ENCODE measurements at regions not wholly inside any gene's neighbourhood (a gene's known extent, or its start where the extent isn't known, plus 50 kb on each side); places are given as distances from the start of the nearest gene placed in this dataset.

DNA sequence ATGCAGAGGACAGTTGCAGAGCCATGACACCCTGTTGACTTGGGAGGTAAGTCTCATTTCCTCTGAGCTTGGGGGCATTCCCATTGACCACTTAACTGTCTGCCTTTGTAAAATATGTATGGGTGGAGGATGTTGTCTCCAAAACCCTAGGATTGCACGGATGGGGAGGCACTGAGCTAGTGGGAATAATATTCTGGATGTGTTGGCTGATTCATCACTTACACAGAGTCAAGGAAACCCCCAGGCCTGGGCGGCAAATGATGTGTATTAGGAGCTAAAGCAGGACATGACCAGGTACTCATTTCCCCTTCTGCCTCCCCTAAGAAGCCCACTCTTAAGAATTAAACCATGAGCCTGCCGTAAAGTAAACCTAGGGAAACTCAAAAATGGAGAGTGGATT, 319.4 kb downstream of the VRK1 start:
- no peaks in the 10 kb centered on the region for H3K9me3 ChIP-seq

GRCh38 chr14:97117693-97118092, 320.5 kb downstream of the VRK1 start:
- H3K27me3 ChIP-seq (ENCODE audit: insufficient read depth): no peaks in the 10 kb centered on the region
- no peaks in the 10 kb centered on the region for H4K20me1 ChIP-seq (ENCODE audit: insufficient read depth)
- no peak overlapping the region for H3K4me3 ChIP-seq (ENCODE audit: low read depth in 2 of 2, low read length in 1 of 2)
- no peaks in the 10 kb centered on the region for H3F3A ChIP-seq (replicated peaks; ENCODE audit: insufficient read depth)
- H3K4me2 ChIP-seq: no peak overlapping the region
- no peak overlapping the region for H3K9ac ChIP-seq
- no peak for TF ChIP-seq TAF1 (IDR thresholded peaks at IDR 0.05; ENCODE audit: borderline replicate concordance, low read depth, low read length)
- no peak for TF ChIP-seq TEAD4 (IDR thresholded peaks at IDR 0.05; ENCODE audit: borderline replicate concordance, insufficient read depth)
- TF ChIP-seq REST (IDR thresholded peaks at IDR 0.05; ENCODE audit: low read depth, low read length): no peak
- H3K9me2 ChIP-seq: no peaks in the 10 kb centered on the region
- no peaks in the 10 kb centered on the region for H3K4me1 ChIP-seq (ENCODE audit: control insufficient read depth in 1 of 2, insufficient read depth in 2 of 2, low read depth in 1 of 2, low read length in 1 of 2)
- no peak overlapping the region for H3K27ac ChIP-seq (ENCODE audit: low read depth in 2 of 2, low read length in 1 of 2)
- POLR2A ChIA-PET: no interaction called here
- DNase-seq: no peak
- H3K79me2 ChIP-seq (ENCODE audit: insufficient read depth): no peaks in the 10 kb centered on the region
- no peaks in the 10 kb centered on the region for H3K9me3 ChIP-seq
- 9% methylated on average over 8 of the region's 8 CpGs for WGBS (ENCODE audit: low lambda C conversion rate)
- H2AFZ ChIP-seq (ENCODE audit: low read depth): no peak overlapping the region
- CTCF ChIA-PET: no interaction called here
- H3K36me3 ChIP-seq (replicated peaks in 1 of 2; ENCODE audit: control insufficient read depth in 1 of 2, insufficient read depth in 2 of 2, low read length in 1 of 2): no peaks in the 10 kb centered on the region

More for the DNA sequence above, 319.4 kb downstream of the VRK1 start:
- no peaks in the 10 kb centered on the region for H3F3A ChIP-seq (replicated peaks; ENCODE audit: insufficient read depth)
- no peak overlapping the region for H3K4me3 ChIP-seq (ENCODE audit: low read depth in 2 of 2, low read length in 1 of 2)
- no peaks in the 10 kb centered on the region for H3K4me1 ChIP-seq (ENCODE audit: control insufficient read depth in 1 of 2, insufficient read depth in 2 of 2, low read depth in 1 of 2, low read length in 1 of 2)
- no peak for DNase-seq
- ChIA-PET CTCF (no interaction called here), POLR2A (no interaction called here)
- no peaks in the 10 kb centered on the region for H3K9me2 ChIP-seq
- no peak overlapping the region for H3K27ac ChIP-seq (ENCODE audit: low read depth in 2 of 2, low read length in 1 of 2)
- no peak for TF ChIP-seq JUND (IDR thresholded peaks at IDR 0.05)
- TF ChIP-seq GABPA (IDR thresholded peaks at IDR 0.05; ENCODE audit: low read depth): no peak
- TF ChIP-seq FOSL2 (IDR thresholded peaks at IDR 0.05; ENCODE audit: borderline replicate concordance, low read depth): no peak
- TF ChIP-seq, protein P1, sequence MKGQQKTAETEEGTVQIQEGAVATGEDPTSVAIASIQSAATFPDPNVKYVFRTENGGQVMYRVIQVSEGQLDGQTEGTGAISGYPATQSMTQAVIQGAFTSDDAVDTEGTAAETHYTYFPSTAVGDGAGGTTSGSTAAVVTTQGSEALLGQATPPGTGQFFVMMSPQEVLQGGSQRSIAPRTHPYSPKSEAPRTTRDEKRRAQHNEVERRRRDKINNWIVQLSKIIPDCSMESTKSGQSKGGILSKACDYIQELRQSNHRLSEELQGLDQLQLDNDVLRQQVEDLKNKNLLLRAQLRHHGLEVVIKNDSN (IDR thresholded peaks at IDR 0.05; ENCODE audit: borderline replicate concordance, low read depth): no peak
- TF ChIP-seq FOXM1 (IDR thresholded peaks at IDR 0.05; ENCODE audit: low read depth): no peak
- no peak for TF ChIP-seq TEAD4 (IDR thresholded peaks at IDR 0.05; ENCODE audit: borderline replicate concordance, insufficient read depth)
- no peak for TF ChIP-seq YY1 (IDR thresholded peaks at IDR 0.05; ENCODE audit: low read depth)
- no peak for TF ChIP-seq RAD21 (IDR thresholded peaks at IDR 0.05; ENCODE audit: low read length)
- no peak for TF ChIP-seq FOXJ3 (CRISPR knock-in tag; IDR thresholded peaks at IDR 0.05)
- TF ChIP-seq MXI1 (IDR thresholded peaks at IDR 0.05; ENCODE audit: low read depth, low read length): no peak
- no peak for TF ChIP-seq TAF1 (IDR thresholded peaks at IDR 0.05; ENCODE audit: borderline replicate concordance, low read depth, low read length)
- no peak for TF ChIP-seq EZH2phosphoT487 (IDR thresholded peaks at IDR 0.05; ENCODE audit: borderline replicate concordance, low read depth)
- no peak for TF ChIP-seq TCF12 (IDR thresholded peaks at IDR 0.05)
- H3K36me3 ChIP-seq (replicated peaks in 1 of 2; ENCODE audit: control insufficient read depth in 1 of 2, insufficient read depth in 2 of 2, low read length in 1 of 2): no peaks in the 10 kb centered on the region
- H3K27me3 ChIP-seq (ENCODE audit: insufficient read depth): no peaks in the 10 kb centered on the region
- H3K79me2 ChIP-seq (ENCODE audit: insufficient read depth): no peaks in the 10 kb centered on the region
- no peak overlapping the region for H3K4me2 ChIP-seq
- H2AFZ ChIP-seq (ENCODE audit: low read depth): no peak overlapping the region
- no peak overlapping the region for H3K9ac ChIP-seq
- H4K20me1 ChIP-seq (ENCODE audit: insufficient read depth): no peaks in the 10 kb centered on the region
- 11% methylated on average over 3 of the region's 3 CpGs for WGBS (ENCODE audit: low lambda C conversion rate)

All from SK-N-SH (cell line).